OCI-LY7 (cell line): ENCODE measurements at regions not wholly inside any gene's neighbourhood (a gene's known extent, or its start where the extent isn't known, plus 50 kb on each side); places are given as distances from the start of the nearest gene placed in this dataset.
A peak's percentile ranks its signal among the peaks of the same experiment; 100 is the strongest.

ENCODE experiments used
- BruUV-seq: library from RNA; stranded (reverse); fragments of 400-500 nt; replicated peaks from 2 replicates; lab custom pipeline; 2021; lab: Mats Ljungman, UMichigan
- CTCF ChIA-PET: fragments of 300-600 bp; sonication (Branson Sonifier 250); formaldehyde crosslinking; loops from one replicate; lab custom pipeline; 2022; ENCODE audit warnings: antibody characterized with exemption; ENCODE audit not compliant: unreplicated experiment; lab: Charles Lee
- POLR2A ChIA-PET: fragments of 300-600 bp; sonication (Branson Sonifier 250); formaldehyde crosslinking; loops from one replicate; lab custom pipeline; 2022; ENCODE audit warnings: antibody characterized with exemption; lab: Charles Lee
- DNase-seq: peaks from one replicate; pipeline ENCODE4 v3.0.0-alpha.2; 2015; ENCODE audit warnings: low spot score
- H2AFZ ChIP-seq: fragments of 200-600 bp; sonication (generic), shearing (Covaris generic); 2 replicates; pipeline ENCODE4 v1.6.1; 2014; ENCODE audit warnings: mild to moderate bottlenecking, antibody characterized with exemption, low read length, moderate library complexity
- H3K27ac ChIP-seq: fragments of 200-600 bp; sonication (generic); 2 replicates; pipeline ENCODE4 v1.5.1; 2014; ENCODE audit warnings: mixed run types, low read depth, mild to moderate bottlenecking, moderate library complexity, low read length, inconsistent platforms; ENCODE audit not compliant: poor library complexity, severe bottlenecking
- H3K36me3 ChIP-seq: fragments of 200-600 bp; sonication (generic); 2 replicates; pipeline ENCODE4 v1.6.1; 2014; ENCODE audit warnings: mild to moderate bottlenecking, antibody characterized with exemption, low read length, moderate library complexity, mixed read lengths; ENCODE audit not compliant: insufficient read depth
- H3K4me1 ChIP-seq: fragments of 200-600 bp; sonication (generic); 2 replicates; pipeline ENCODE4 v1.5.1; 2014; ENCODE audit warnings: mild to moderate bottlenecking, low read length; ENCODE audit not compliant: insufficient read depth, poor library complexity, severe bottlenecking
- H3K4me2 ChIP-seq: fragments of 200-600 bp; sonication (generic); 2 replicates; pipeline ENCODE4 v1.6.1; 2014; ENCODE audit warnings: mild to moderate bottlenecking, low read length
- H3K4me3 ChIP-seq: fragments of 200-600 bp; sonication (generic); 2 replicates; pipeline ENCODE4 v1.5.1; 2014; ENCODE audit warnings: mild to moderate bottlenecking, low read depth, low read length; ENCODE audit not compliant: poor library complexity, severe bottlenecking
- H3K79me2 ChIP-seq: fragments of 200-600 bp; sonication (generic); 2 replicates; pipeline ENCODE4 v1.6.1; 2016; ENCODE audit warnings: low read depth, mild to moderate bottlenecking, low read length, moderate library complexity, mixed read lengths; ENCODE audit not compliant: insufficient read depth
- H3K9me2 ChIP-seq: fragments of 200-600 bp; sonication (generic); 2 replicates; pipeline ENCODE4 v1.6.1; 2016; ENCODE audit warnings: mild to moderate bottlenecking, low read length, mixed read lengths; ENCODE audit not compliant: insufficient read depth
- H3K9me3 ChIP-seq: fragments of 200-600 bp; sonication (generic); 2 replicates; pipeline ENCODE4 v1.6.1; 2014; ENCODE audit warnings: mild to moderate bottlenecking, mixed run types, low read length, mixed read lengths
- H4K20me1 ChIP-seq: fragments of 200-600 bp; sonication (generic); 2 replicates; pipeline ENCODE4 v1.6.1; 2014; ENCODE audit warnings: mild to moderate bottlenecking, antibody characterized with exemption, low read length, moderate library complexity, mixed read lengths; ENCODE audit not compliant: insufficient read depth
- CTCF ChIP-seq: fragments of 200-600 bp; sonication (generic); conservative IDR thresholded peaks from 2 replicates; pipeline ENCODE4 v1.5.1; 2014; ENCODE audit warnings: mild to moderate bottlenecking, antibody characterized with exemption, low read length, moderate library complexity, mixed read lengths
- EZH2phosphoT487 ChIP-seq: fragments of 200-600 bp; sonication (generic); IDR thresholded peaks from 2 replicates; pipeline ENCODE4 v1.6.1; 2018; ENCODE audit warnings: low read depth, borderline replicate concordance, mild to moderate bottlenecking, mixed run types, antibody characterized with exemption, low read length, moderate library complexity, mixed read lengths
- intact Hi-C: fragments of 100-400 bp; cut with micrococcal nuclease; formaldehyde crosslinking; loops from one replicate; pipeline ENCODE4 v1.10.0; 2022; ENCODE audit not compliant: unreplicated experiment

GRCh38 chr1:14304381-14304865 is 294.1 kb upstream of the KAZN start:
- Histone ChIP-seq H2AFZ (peak overlapping the region; percentile 10; the same call in 1 of the 2 replicates), H3K4me1 (peaks cover 94% of the 10 kb centered on the region), H3K9me3 (peaks cover 13% of the 10 kb centered on the region; the same call in 1 of the 2 replicates), H3K79me2 (no peaks in the 10 kb centered on the region), H4K20me1 (no peaks in the 10 kb centered on the region), H3K27ac (no peak overlapping the region), H3K9me2 (no peaks in the 10 kb centered on the region), H3K4me3 (no peak overlapping the region), H3K4me2 (no peak overlapping the region), H3K36me3 (no peaks in the 10 kb centered on the region)
- no peak for DNase-seq
- ChIA-PET CTCF (no interaction called here), POLR2A (interaction anchor here (0.6 to 1.4 kb wide), 5 partner anchors 10 to 696 kb away, joined by 3 to 5 read pairs (median 3); no protein-coding TSS in a partner anchor)
- TF ChIP-seq EZH2phosphoT487, result no peak
- TF ChIP-seq CTCF, result no peak
- intact Hi-C loops, result no loop called here
- BruUV-seq, result no TSS peak

GRCh38 chr1:14308460-14308859 is 290.0 kb upstream of the KAZN start:
- no peak for DNase-seq
- no peaks in the 10 kb centered on the region for H3K9me2 ChIP-seq
- intact Hi-C loops, result no loop called here
- no peaks in the 10 kb centered on the region for H4K20me1 ChIP-seq
- BruUV-seq, result no TSS peak
- H3K4me1 ChIP-seq, result peaks cover 76% of the 10 kb centered on the region
- peaks cover 10% of the 10 kb centered on the region; the same call in 1 of the 2 replicates for H3K36me3 ChIP-seq
- H3K27ac ChIP-seq, result no peak overlapping the region
- peaks cover 24% of the 10 kb centered on the region for H3K9me3 ChIP-seq
- POLR2A ChIA-PET, result no interaction called here
- H3K4me2 ChIP-seq, result no peak overlapping the region
- H2AFZ ChIP-seq, result 0 out of 2 replicates have a peak overlapping the region, but pooled peaks have one; percentile 15
- H3K79me2 ChIP-seq, result no peaks in the 10 kb centered on the region
- TF ChIP-seq CTCF (no peak), EZH2phosphoT487 (no peak)
- H3K4me3 ChIP-seq, result no peak overlapping the region
- CTCF ChIA-PET, result no interaction called here

GRCh38 chr1:14309984-14310383 is 288.5 kb upstream of the KAZN start:
- no TSS peak for BruUV-seq

More at GRCh38 chr1:14309984-14310383, 288.5 kb upstream of the KAZN start:
- Histone ChIP-seq H3K27ac (peak overlapping the region; percentile 36), H3K79me2 (no peaks in the 10 kb centered on the region), H3K4me2 (0 out of 2 replicates have a peak overlapping the region, but pooled peaks have one; percentile 22), H2AFZ (peak overlapping the region; percentile 50; the same call in 1 of the 2 replicates), H3K9me2 (no peaks in the 10 kb centered on the region), H3K4me1 (peaks cover 60% of the 10 kb centered on the region), H4K20me1 (no peaks in the 10 kb centered on the region), H3K9me3 (peaks cover 28% of the 10 kb centered on the region), H3K36me3 (peaks cover 13% of the 10 kb centered on the region; the same call in 1 of the 2 replicates), H3K4me3 (no peak overlapping the region)
- no peak for TF ChIP-seq CTCF
- TF ChIP-seq EZH2phosphoT487, result no peak
- CTCF ChIA-PET, result no interaction called here
- no peak for DNase-seq
- intact Hi-C loops, result no loop called here
- POLR2A ChIA-PET, result no interaction called here
